ENCODE measurements at regions not wholly inside any gene's neighbourhood (a gene's known extent, or its start where the extent isn't known, plus 50 kb on each side); places are given as distances from the start of the nearest gene placed in this dataset.

DNA sequence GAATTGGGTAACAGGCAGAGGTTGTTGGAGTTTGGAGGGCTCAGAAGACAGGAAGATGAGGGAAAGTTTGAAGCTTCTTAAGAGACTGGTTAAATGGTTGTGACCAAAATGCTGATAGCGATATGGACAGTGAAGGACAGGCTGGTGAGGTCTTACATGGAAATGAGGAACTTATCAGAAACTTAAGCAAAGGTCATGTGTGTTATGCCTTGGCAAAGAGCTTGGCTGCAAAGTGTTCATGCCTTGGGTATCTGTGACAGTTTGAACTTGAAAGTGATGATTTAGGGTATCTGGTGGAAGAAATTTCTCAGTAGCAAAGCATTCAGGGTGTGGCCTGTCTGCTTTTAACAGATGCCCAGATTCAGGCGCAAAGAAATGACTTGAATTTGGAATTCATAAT is 64.5 kb upstream of the EEPD1 start:
- TF ChIP-seq ZNF274 (IDR thresholded peaks at IDR 0.05; ENCODE audit: low read depth, low read length) = no peak
- H3K4me3 ChIP-seq (ENCODE audit: low read length) = no peak overlapping the region

DNA sequence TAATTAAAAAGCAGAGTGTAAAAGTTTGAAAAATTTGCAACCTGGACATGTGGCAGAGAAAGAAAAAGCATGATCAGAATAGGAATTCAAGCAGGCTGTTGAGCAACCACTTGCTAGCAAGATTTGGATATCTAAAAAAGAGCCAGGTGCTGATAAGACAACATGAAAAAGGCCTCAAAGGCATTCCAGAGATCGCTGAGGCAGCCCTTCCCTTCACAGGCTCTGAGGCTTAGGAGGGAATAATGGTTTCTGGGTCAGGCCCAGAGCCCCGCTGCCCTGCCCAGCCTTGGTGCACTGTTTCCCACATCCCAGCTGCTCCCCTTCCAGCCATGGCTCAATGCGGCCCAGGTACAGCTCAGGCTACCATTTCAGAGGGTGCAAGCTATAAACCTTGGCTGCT is 64.1 kb upstream of the EEPD1 start:
- TF ChIP-seq ZNF274 (IDR thresholded peaks at IDR 0.05; ENCODE audit: low read depth, low read length) = no peak
- H3K4me3 ChIP-seq (ENCODE audit: low read length) = no peak overlapping the region

DNA sequence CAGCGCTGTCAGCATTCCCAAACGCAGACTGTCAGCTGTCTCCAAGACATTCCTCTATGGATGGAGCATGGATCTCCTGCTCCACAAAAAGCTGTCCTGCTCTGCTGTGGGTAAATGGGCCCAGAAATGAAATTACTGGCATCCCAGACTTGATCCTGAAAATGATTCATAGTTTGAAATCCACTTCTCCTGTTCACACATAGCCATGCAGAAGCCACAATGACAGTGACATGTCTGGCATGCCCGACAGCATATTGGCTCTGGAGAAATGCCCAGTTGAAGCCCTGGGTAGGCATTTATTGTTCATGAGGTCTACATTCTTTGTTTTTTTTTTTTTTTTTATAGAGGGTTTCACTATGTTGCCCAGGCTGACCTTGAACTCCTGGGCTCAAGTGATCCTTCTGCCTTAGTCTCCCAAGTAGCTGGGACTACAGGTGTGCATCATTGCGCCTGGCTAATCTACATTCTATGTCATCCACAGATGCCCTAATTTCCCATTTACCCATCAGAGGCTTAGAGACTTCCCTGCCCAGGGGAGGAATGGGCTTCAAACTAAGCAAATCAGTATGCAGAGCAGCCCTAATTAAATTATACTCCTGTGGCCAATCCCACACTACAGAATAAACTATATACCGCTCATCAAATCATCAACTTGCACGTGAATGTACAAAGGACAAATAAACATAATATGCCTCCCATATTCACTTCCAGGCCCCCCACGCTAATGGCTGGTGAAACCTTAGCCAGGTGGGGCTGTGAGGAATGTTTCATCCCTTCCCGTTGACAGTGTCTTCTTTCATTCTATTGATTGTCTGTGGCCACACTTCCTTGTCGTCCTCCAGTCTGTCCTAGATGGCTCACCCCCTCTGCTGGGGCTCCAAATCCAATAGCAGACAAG is 61.8 kb upstream of the EEPD1 start:
- TF ChIP-seq ZNF274 (IDR thresholded peaks at IDR 0.05; ENCODE audit: low read depth, low read length) = no peak
- no peak overlapping the region for H3K4me3 ChIP-seq (ENCODE audit: low read length)

DNA sequence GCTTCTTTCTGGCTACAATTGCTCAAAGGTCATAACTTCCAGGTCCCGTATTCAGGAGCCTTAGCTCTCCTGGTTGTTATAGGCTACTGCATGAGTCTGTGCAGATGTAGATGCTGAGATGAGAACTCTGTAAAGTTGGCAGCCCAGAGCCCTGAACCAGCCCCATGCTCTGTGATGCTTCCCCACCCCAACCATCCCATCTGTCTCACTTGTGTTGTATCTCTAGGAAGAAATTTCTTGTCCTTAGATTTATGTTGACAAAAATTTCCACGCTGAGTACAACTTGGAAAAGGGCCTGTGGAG is 61.2 kb upstream of the EEPD1 start:
- TF ChIP-seq ZNF274 (IDR thresholded peaks at IDR 0.05; ENCODE audit: low read depth, low read length) = no peak
- H3K4me3 ChIP-seq (ENCODE audit: low read length) = no peak overlapping the region

DNA sequence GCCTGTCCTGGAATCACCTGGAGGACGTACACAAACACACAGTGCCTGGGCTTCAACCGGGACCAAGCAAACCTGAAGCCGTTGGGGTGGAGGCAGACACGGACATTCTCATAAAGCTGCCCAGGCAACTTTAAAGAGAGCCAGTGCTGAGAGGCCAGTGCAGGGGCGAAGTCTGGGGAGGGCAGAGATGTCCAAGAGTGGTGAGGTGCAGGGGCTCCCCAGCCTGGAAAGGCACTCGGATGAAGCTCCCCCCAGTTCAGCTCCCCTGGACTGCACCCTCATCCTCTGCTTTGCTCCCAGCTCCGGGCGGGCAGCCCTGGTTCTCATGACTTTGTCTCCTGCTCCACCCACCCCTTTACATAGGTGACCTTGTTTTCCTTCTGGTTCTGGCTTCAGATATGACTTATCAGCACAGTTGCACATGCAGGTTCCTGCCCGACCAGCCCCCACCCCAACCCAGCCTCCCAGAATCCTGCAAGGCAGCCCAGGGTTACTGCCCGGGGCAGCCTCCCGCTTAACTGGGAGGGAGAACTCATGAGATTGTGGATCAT is 60.8 kb upstream of the EEPD1 start:
- no peak for TF ChIP-seq ZNF274 (IDR thresholded peaks at IDR 0.05; ENCODE audit: low read depth, low read length)
- no peak overlapping the region for H3K4me3 ChIP-seq (ENCODE audit: low read length)

DNA sequence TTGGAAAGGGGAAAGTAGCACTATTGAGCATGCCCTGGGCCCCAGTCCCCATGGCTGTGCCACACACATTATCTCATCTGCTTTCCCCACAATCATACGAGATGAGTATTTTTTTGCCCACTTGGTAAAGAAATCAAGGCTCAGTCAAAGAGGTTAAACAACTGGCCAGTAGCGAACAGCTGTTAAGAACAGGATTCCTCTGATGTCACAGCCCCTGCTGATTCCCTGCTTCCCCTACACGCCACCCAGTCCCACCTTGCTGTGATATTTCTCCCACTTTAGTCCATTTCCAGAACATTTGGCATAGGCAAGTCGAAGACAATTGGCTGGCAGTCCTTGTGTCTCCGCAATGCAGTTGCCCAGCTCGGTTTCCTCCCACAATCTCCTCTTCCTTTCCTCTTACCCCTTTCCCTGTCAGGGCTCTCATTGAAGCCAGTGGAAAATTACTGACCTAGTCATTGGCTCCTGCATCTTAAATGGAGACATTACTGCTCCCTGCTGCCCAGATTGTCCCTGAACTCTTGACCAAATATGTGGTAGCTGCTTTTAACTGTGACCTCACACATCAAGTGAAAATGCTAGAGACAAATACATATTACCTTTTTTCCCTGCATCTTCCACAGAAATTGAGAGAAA is 56.5 kb upstream of the EEPD1 start:
- no peak for TF ChIP-seq ZNF274 (IDR thresholded peaks at IDR 0.05; ENCODE audit: low read depth, low read length)
- H3K4me3 ChIP-seq (ENCODE audit: low read length) = no peak overlapping the region

DNA sequence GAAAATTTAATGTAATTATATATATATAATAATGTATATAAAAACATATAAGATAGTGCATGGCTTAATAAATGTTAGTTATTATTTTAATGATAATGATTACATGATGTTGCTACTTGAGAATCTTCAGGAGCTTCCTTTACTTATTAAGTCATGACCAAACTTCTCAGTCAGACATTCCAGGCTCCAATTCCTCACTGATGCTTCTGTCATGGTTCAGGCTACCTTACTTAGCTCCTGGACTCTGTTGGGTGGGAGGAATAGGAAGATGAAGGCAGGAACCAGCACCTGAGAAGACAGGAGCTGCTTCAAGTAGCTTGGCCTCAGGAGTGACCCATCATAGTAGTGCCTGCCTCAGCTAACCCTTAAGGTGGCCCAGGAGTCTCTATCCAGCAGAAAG is 55.0 kb upstream of the EEPD1 start:
- no peak for TF ChIP-seq ZNF274 (IDR thresholded peaks at IDR 0.05; ENCODE audit: low read depth, low read length)
- no peak overlapping the region for H3K4me3 ChIP-seq (ENCODE audit: low read length)

DNA sequence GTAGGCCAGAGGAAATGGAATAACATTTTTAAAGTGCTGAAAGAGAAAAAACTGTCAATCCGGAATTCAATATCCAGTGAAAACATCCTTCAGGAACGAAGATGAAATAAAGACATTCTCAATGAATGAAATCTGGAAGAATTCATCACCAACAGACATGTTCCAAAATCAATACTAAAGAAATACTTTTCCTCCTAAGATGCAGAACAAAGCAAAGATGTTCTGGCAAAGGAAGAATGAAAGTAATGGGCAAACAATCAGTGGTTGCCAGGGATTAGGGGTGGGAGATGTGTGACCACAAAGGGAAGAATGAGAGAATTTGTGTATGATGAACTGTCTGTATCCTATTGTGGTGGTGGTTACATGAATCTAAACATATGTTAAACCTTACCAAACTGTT is 52.8 kb upstream of the EEPD1 start:
- no peak overlapping the region for H3K4me3 ChIP-seq (ENCODE audit: low read length)
- no peak for TF ChIP-seq ZNF274 (IDR thresholded peaks at IDR 0.05; ENCODE audit: low read depth, low read length)

DNA sequence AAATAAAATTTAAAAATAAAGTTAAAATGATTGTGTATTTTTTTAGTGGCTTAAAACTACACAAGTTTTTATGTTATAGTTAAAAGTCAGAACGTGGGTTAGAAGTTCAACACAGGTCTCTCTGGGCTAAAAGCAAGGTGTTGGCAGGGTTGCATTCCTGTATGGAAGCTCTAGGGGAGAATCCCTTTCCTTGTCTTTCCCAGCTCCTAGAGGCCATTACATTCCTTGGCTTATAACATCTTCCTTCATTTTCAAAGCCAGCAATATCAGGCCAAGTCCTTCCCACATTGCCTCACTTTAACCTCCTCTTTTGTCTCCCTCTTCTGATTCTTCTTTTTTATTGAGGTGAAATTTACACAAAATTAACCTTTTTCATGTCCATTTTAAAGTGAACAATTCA is 52.4 kb upstream of the EEPD1 start:
- no peak overlapping the region for H3K4me3 ChIP-seq (ENCODE audit: low read length)

More for the DNA sequence above, 52.4 kb upstream of the EEPD1 start:
- TF ChIP-seq ZNF274 (IDR thresholded peaks at IDR 0.05; ENCODE audit: low read depth, low read length) = no peak
